ENCODE measurements at regions not wholly inside any gene's neighbourhood (a gene's known extent, or its start where the extent isn't known, plus 50 kb on each side); places are given as distances from the start of the nearest gene placed in this dataset.
"Not testable (repeated sequence)": the region's sequence is repeated elsewhere in the genome, so short reads cannot be mapped to it uniquely, and the experiment has no call there.

- no peak for DNase-seq
Measured at GRCh38 chr1:234838182-234838581, 228.2 kb upstream of the IRF2BP2 start.

- DNase-seq, result no peak
Measured at GRCh38 chr1:234837713-234838112, 227.7 kb upstream of the IRF2BP2 start.

DNA sequence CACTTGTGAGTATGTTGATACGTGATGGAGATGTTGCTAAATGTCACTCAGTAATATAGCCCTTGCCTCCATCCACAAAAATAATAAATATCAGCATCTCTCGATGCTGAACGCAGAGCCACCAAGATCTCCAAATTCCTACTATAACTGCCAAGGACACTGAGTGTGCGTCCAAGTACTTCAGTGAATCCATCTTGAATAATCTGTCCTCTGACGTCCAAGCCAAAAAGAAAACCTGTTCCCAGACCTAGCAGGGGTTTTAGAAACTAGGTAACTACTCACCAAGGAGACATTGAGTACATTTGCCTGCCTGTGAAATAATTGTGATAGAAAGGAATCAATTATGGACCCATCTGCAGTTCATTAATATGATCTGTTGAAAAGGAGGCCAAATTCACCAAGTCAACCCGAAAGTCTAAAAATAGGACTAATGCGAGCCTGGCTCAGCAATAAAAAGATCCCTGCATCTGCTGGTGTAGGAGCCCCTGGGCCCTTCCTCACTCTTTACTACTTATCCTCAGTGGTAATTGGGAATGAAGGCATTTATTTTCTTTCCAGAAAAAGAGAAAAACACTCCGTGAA, 226.9 kb upstream of the IRF2BP2 start:
- DNase-seq, result no peak

- no peak for DNase-seq
Measured at GRCh38 chr1:234836045-234836681, 226.2 kb upstream of the IRF2BP2 start.

GRCh38 chr1:234835239-234835638, 225.3 kb upstream of the IRF2BP2 start:
- DNase-seq, result no peak

GRCh38 chr1:234833646-234834045, 223.7 kb upstream of the IRF2BP2 start:
- no peak for DNase-seq

- no peak for DNase-seq
Measured at GRCh38 chr1:234833118-234833517, 223.1 kb upstream of the IRF2BP2 start.

DNA sequence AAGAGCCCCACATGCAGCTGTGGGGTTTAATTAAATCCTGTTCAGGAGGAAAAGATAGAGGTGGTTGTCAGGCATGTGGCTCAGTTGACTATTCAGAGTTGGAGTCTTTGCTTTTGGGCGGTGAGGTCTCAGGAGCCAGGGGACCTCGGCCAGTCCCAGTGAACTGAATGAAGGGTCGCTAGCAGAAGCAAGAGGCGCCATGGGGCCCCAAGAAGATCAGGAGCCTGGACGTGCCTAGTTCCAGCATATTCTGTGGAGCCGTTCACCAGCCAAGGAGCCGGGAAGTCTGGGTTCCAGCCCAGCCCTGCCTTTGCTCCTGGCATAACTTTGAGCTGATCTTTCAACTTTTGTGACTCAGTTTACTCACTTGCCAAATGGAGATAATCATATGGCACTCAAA, 217.7 kb upstream of the IRF2BP2 start:
- no peak for DNase-seq

GRCh38 chr1:234827181-234827580, 217.2 kb upstream of the IRF2BP2 start:
- no peak for DNase-seq

DNA sequence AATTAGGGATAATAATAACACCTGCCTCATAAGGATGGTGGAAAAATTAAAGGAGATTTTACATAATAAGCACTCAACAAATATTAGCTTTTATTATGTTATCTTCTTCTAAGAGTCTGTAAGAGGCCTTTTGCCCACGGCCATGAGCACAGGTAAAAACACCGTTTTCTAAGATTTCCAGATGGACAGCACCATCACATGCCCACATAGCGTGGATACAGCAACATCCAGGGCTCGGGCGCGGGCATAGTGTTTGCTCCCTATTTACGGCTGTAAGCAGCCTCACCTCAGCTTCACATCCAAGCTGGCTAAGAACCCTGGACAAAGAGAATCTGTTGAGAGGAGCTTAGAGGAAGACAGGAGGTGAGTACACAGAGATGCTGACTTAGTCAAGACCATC, 216.4 kb upstream of the IRF2BP2 start:
- DNase-seq, result no peak

GRCh38 chr1:234825498-234826165, 215.7 kb upstream of the IRF2BP2 start:
- no peak for DNase-seq

GRCh38 chr1:234824836-234825235, 214.9 kb upstream of the IRF2BP2 start:
- not testable (repeated sequence) for DNase-seq

DNA sequence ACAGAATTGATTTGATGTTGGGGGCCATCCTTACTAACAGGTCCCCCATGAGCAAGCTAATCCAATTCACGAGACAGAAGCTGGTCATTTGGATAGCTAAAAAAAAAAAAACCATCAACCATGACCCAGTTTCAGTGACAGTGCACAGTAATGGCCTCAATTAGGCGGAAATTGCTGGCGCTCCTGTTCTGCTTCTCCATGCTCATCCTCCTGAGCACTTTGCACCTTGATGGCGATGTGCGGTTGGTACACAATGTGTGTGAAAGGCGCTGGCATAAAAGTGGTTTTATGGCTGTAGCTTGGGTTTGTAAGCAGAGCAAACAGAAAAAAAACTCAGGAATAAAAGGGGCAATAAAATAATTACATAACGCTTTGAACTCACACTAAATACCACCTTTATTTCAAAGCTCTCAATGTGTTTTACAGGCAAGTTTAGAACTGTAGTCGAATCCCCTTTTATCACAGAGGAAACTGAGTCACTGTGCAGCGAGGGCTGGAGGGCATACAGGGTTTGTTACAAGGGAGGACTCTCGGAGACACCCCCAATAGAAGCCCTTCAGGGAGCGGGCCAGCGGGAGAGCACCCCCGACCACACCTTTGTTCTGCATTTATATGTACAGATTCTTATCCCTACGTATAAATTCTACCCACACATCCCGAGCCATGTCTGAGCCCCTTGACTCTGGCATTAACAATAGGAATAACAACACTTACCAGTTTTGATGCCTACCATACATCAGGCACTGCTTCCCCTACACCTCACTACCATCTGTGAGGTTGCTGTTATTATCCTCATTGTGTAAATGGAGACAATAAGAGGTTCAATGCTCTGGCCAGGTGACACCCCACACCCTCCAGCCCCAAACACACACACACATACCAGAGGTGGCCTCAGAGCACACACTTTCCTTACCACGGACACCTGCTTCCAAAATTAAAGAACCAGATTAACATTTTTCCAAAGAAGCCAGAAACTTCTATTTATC, 213.5 kb upstream of the IRF2BP2 start:
- no peak for DNase-seq

GRCh38 chr1:234821840-234822239, 211.9 kb upstream of the IRF2BP2 start:
- DNase-seq, result no peak

- no peak for DNase-seq
Measured at GRCh38 chr1:234820597-234820996, 210.6 kb upstream of the IRF2BP2 start.

- not testable (repeated sequence) for DNase-seq
Measured at GRCh38 chr1:234819845-234820244, 209.9 kb upstream of the IRF2BP2 start.

- not testable (repeated sequence) for DNase-seq
Measured at GRCh38 chr1:234818040-234818387, 208.0 kb upstream of the IRF2BP2 start.

GRCh38 chr1:234817313-234818039, 207.5 kb upstream of the IRF2BP2 start:
- not testable (repeated sequence) for DNase-seq

DNA sequence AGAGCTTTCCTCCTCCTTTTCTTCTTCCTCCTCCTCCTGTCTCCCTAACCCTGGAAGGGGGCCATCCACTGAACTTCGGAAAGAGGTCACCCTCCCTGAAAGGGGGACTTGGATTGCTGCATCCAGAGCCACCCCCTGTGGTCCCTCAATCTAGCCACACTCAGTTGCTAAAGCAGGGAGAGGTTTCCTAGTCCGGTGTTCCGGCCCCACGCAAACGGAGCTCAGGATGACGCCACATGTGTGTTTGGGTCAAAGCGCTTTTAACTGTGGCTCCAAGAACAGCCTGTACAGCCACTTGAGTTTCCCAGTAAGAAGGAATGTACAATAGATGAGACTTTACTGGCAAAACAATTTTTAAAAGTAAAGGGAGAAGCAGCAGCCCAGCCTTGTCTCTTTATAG, 206.9 kb upstream of the IRF2BP2 start:
- not testable (repeated sequence) for DNase-seq

- not testable (repeated sequence) for DNase-seq
Measured at GRCh38 chr1:234816186-234816851, 206.3 kb upstream of the IRF2BP2 start.

DNA sequence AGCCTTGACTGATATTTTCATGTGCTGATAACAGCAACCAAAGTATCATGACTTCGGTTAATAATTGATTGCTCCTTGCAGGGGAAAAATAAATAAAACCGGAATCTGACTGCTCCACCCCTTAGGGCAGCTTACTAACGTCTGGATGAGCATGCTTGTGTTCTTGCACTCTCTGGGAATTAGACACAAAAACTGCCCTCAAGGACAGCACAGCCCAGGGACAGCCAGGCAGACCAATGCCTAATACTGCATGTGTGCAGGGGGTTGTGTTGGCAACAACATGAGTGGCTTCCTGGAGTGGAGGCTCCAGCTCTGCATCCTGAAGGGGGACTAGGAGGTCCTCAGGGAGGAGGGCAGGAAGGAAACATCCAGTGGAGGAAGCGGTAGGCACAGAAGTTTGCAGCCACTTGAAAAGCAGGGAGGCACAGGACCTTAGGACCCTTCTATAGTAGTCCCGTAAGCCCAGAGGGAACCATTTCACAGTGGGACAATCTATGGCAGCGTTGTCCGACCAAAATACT, 205.4 kb upstream of the IRF2BP2 start:
- not testable (repeated sequence) for DNase-seq

DNA sequence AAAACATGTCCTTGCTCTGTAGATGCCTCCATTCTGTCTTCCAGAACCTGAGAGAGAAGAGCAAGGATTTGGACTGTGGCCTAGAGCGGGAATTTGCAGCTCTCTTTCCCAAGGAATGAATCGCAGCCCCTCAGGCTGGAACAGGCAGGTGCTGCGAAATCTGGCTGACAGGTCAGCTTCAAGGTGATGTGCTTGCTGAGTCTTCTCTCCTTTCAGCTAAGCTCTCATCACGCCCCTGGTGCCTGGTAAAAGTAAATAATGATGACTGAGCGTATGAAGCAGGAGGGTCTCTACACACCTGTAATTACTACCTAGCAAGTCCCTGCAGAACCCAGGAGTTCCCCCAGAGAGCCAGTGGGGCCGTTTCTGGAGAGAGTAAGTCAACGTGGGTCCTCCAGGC, 204.3 kb upstream of the IRF2BP2 start:
- not testable (repeated sequence) for DNase-seq

Measured in central memory CD4-positive, alpha-beta T cell (primary cell).